Islet of Langerhans (tissue), 1 donor: ENCODE measurements at regions not wholly inside any gene's neighbourhood (a gene's known extent, or its start where the extent isn't known, plus 50 kb on each side); places are given as distances from the start of the nearest gene placed in this dataset.
A peak's percentile ranks its signal among the peaks of the same experiment; 100 is the strongest.

Experiments
- FAIRE-seq: peaks from one replicate; lab custom pipeline; 2011; peaks lifted over from hg19 to GRCh38; lab: Jason Lieb, UNC

DNA sequence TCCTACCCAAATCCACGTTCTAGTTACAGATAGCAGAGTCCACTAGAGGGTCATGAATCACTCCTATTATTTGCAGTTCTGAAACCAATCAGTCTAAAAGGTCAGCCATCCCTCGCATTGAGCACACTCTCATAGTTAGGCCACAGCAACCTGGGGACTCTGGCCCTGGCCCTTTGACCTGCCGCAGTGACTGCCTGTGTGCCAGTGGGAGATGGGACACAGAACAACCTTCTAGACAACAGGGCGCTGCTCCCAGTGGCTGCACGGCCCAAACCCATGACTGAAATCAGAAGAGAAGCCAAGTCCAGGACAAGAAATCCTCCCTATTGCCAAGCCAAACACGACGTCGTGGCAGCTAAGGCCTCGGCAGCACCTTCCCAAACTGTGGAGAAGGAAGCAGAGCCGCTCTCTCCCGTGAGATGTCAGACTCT lies 158.5 kb downstream of the HERPUD2 start:
- FAIRE-seq = no peak

DNA sequence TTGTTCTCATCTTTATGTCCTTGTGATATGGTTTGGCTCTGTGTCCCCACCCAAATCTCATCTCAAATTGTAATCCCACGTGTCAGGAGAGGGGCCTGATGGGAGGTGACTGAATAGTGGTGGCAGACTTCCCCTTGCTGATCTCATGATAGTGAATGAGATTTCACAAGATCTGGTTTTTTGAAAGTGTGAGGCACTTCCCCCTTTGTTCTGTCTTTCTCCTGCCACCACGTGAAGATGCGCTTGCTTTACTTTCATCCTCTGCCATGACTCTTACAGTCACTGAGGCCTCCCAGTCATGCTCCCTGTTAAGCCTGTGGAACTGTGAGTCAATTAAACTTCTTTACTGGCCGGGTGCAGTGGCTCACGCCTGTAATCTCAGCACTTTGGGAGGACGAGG lies 161.0 kb downstream of the HERPUD2 start:
- no peak for FAIRE-seq

DNA sequence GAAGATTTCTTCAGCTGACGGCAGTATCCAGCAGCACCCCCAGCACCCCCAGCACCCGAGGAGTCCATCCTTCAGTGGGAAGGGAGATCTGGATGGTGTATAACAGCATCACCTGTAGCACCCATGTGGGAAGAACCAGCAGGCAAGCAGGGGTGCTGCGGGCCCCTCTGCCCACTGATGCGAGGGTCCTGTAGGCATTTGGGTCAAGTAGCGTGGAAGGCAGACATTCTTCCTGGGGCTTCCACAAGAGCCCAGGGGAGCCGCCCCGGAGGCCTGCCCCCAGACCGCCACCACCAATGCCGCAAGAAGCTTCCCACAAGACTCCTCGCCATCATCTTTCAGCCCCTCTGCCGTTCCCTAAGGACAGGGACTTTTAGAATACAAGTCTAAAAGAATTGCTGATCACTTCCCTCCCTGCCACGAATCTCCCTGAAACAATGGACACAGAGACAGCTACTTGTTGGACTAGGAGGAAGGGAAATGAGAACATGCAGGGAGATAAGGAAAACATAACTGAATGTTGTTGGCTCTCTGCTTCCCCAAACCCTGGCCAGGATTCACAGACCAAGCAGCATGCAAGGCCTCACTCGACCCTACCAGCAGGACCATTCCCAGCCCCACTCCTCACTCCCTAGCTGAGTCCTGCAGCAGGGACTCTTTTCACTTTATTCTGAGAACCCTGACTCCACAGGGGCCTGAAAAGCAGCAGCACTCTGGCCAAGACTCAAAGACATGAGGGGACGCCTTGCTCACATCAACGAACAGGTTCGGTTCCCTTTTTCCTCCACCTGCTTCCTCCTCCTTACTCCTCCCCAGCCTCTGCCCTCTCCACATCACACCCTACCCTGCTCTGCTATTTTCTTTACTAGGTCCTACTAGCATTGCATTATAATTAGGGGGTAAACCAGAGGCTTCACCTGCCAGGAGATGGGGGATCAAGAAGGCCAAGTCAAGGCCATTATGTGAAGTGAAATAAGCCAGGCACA lies 164.5 kb downstream of the HERPUD2 start:
- no peak for FAIRE-seq

DNA sequence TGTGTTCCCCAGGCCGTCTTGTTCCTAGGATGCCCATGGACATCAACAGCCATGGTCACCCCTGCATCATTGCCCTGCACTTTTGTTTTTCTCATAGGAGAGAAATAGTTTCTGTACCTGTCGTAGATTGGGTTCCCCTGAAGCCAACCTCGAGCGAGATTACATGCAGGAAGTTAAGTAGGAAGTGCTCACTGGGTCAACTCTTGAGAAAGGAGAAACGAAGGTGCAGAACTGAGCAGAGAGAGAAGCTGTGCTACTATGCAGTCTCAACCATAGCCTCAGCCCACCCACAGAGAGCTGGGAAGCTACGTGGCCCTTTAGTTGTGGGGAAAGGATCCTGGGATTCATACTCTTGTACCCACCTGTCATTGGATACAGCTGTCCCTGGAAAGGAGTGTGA lies 165.2 kb downstream of the HERPUD2 start:
- FAIRE-seq = no peak

DNA sequence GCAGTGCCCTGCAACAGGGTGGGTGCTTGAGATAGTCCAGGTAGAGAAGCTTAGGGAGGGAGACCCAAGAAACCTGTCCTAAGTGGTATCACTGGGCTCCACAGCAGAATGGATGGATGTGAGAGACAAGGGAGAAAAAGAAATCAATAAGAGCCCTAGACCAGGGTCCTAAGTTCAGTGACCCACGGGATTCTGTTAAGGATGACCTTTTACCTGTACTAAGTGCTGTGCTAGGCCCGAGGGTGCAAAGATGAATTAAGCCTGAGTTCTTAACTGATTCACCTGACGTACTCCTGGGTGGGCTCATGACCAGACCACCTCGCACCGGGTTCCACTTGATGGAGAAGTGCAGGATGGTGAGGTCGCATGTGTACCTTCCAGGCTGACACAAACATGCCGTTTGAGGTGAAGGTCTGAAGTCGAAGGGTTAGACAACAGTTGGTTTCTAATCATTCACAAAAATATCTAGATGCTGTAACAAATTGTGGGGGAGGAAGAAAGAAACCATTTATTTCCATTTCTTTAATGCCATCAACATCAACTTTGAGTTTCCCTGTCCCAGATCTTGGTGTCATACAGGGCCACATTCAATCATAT lies 166.5 kb downstream of the HERPUD2 start:
- no peak for FAIRE-seq

DNA sequence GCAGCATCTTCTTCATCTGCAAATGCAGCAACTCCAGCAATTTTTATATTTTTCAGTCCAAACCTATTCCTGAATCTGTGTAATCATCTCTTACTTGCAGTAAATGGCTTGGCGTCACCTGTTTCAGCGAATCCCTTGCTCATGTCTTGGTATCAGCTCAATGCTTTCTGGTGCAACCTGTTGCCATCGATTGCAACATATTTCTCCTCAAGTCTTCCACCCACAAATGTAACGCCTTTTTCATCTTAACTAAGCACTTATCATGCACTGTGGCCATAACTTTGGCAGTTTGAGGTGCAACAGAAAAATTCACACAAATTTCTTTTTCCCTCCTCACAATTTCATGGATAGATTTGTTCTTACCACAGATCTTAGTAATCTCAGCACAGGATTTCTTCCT lies 168.3 kb downstream of the HERPUD2 start:
- no peak for FAIRE-seq

DNA sequence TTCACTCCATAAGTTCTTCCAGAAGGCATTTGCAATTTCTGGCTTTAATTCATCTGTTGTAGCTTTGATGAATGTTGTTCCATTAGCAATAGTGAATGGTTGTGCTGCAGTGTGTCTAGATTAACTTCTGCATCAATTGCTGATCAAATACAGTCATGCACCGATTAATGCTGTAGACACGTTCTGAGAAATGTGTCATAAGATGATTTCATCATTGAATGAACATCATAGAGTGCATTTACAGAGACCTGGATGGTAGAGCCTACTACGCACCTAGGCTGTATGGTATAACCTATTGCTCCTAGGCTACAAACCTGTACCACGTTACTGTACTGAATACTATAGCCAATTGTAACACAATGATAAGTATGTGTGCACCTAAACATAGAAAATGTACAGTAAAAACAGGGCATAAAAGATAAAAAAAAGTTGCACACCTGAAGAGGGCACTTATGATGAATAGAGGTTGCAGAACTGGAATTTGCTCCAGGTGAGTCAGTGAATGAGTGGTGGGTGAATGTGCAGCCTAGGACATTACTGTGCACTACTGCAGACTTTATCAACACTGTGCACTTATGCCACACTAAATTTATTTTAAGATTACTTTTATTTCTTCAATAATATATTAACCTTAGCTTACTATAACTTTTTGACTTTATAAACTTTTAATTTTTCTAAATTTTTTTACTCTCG lies 170.7 kb downstream of the HERPUD2 start:
- no peak for FAIRE-seq

DNA sequence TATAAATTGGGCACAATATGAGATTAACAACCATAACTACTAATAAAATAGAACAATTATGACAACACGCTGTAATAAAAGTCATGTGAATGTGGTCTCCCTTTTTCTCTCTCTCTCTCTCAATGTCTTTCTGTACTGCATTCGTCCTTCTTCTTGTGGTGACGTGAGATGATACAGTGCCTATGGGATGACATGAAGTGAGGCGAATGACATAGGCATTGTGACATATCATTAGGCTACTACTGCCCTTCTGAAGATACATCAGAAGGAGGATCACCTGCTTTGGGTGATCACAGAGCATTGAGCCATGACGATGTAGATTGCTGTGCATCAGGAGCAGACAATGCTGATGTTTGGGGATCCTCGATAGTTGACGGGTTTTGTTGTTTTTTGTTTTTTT lies 171.6 kb downstream of the HERPUD2 start:
- no peak for FAIRE-seq

DNA sequence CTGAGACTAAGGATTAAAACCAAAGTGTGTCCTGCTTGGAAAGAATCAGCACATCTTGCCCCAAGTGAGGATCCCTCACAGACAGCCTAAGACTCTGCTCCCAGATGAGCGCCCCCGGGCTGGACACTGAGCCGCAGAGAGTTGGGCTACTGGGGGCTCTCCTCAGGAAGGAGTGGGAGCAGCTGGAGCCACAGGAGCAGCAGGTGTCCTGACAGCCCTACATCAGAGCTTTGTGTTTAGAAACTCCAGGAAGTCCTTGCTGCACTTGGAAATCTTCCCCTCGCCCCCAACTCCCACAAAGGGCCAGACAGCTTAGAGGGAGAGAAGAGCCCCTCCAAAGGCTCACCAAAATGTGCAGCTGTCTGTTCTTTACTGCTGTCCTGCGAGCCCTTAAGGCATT lies 172.2 kb downstream of the HERPUD2 start:
- no peak for FAIRE-seq

DNA sequence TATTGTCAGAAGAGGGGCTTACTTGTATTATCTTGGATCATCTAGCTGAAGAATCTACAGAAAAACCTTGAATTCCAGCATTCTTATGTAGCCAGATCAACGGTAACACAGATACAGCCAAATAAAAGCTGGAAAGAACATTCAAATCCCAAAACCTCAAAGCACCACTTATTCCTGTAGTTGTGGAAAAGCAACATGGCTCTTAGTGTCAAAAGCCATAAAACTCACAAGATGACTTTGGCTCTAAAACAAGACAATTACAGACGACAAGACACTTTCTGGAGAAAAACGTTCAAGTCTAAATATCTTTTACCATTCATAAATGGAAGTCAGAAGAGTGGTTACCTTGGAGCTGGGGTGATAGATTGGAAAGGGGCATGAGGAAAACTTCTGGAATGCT lies 173.0 kb downstream of the HERPUD2 start:
- no peak for FAIRE-seq

DNA sequence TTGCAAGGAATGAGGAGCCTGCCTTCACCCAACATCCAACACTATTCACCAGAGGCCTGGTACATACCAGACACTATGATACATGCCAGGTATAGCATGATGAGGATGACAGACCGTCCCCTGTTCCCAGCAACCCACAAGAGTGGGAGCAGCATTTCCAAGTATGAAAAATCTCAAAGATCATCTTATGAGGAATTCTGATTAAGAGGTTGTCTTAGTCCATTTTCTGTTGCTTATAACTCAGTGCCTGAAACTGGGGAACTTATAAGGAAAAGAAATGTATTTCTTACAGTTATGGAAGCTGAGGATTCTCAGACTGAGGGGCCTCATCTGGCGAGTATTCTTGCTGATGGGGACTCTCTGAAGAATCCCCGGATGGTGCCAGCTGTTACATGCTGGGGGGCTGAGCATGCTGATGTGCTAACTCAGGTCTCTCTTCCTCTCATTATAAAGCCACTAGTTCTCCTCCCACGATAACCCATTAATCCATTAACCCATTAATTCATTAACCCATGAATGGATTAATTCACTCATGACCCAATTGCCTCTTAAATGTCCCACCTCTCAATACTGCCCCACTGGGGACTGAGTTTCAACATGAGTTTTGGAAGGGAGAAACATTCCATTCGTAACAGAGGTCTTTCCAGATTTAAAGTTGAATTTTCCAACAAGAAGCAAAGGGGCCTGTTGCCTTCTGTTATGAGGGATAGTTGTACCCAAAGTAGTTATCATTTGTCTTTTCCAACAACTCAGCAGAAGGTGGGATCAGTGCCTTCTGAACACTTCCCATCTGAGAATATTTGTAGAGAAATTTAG lies 173.9 kb downstream of the HERPUD2 start:
- FAIRE-seq = no peak

DNA sequence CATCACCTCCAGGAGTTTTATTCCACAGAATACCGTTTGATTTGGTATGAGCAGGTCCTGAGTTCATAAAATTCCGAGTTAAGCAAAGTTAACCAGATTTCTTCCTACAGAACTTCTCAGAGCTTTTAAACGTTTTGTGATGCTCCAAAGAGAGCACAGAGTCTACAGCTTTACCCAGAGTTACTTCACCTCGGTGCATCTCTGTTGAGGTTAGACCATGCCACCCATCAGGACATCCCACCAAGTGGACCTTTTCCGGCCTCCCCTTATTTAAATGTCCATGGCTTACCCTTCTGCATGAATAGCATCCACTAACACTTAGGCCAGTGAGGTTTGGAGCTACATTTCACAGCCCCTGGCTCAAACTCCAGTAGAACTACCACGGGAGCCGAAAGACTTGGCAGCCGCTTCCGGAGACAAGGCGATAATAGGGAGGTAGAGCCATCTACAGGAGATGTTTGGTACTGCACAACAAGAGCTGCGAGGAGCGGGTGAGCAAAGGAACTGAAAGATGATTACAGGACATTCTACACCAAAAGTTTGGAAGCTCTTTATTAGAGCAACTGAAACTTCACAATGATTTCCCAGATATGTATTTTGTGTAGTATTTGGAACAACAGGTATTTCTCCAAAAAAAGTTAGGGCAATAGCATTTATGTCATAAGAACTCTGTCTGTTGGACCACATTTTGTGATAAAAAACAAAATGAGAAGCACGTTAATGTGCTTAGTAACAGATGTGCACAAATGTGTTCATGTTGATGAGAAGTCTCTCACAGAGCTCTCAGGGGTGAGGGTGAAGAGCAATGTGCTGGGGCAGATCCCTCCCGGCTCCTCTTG lies 174.7 kb downstream of the HERPUD2 start:
- FAIRE-seq = peak; percentile 71

DNA sequence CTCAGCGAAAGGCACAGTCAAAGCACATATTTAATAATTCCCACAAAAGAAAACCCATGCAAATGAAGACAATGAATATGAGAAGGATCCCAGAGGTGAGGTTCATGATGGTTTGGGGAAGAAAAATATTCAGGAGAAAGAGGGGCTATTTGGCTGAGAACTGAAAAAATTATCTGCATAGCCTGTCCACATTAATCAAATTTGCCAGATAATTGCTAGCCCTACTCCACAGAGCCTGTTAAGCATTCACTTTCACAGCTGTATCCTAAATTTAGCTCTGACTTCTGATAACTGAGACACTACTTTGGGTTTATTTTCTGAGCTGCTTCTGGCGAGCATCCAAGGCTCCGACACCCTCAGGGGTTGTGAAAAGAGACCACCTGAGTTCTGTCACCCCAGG lies 176.2 kb downstream of the HERPUD2 start:
- FAIRE-seq = no peak

DNA sequence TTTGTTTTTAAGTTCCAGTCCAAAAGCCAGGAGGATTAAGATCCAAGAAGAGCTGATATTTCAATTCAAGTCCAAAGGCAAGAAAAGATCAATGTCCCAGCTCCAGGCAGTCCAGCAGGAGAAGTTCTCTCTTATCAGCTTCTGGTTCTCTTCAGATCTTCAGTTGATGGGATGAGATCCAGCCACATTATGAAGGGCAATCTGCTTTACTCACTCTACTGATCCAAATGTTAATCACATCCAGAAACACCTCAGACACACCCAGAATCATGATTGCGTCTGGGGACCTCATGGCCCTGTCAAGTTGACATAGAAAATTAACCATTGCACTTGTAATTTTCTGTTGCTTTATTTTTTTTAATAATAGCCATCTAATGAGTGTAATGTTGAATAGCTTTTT lies 178.4 kb downstream of the HERPUD2 start:
- no peak for FAIRE-seq

DNA sequence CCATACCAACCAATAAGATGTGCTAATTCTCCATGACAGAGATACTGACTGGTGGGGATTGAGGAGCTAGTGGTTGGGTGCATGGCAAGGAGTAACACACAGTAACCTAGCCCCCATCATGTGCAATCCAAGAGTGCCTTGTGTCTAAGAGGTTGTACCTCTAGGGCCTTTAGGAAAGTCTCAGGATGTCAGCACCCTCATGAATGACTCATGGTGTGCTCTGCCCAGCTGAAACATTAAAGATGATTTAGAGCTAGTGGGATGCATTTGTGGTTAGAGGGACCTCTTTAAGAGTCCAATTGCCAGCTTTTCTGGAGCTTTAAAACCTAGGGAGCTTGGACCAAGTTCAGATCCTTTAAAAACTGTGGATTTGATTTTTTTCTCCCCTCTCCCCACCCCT lies 181.1 kb downstream of the HERPUD2 start:
- no peak for FAIRE-seq

DNA sequence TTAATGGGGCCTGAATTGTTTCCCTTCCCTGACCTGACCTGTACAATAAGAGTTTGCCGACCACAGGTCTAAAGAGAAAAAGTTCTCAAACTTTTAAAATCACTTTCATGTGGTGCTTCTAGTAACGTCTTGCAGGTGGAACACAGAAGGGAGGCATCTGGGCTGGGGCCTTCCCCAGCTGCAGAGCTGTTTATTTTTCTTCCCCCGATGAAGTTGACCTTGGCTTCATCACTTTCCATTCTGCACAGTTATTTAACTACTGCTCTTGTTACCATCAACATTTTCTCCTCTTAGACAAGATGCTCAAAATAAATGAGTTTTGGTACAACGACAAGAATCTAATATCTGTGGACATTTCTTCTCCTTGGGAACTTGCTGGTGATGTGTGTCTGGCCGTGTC lies 181.7 kb downstream of the HERPUD2 start:
- FAIRE-seq = no peak

DNA sequence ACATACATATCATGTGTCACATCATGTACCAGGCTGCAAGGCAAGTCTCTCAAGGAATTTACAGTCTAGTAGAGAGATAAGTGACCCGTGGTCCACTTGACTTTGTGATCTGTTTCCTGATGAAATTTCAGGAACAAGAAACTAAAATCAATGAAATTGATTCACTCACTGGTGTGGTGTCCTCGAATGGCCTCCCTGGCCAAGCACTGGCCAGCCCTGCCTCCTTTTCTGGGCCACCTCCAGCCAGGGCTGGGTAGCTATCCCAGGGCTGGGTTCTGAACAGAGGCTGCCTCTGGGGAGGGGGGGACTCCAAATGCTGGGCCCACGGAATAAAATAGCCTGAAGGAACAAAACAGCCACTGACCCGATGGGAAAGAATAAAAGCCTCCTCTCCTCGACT lies 182.2 kb downstream of the HERPUD2 start:
- no peak for FAIRE-seq

DNA sequence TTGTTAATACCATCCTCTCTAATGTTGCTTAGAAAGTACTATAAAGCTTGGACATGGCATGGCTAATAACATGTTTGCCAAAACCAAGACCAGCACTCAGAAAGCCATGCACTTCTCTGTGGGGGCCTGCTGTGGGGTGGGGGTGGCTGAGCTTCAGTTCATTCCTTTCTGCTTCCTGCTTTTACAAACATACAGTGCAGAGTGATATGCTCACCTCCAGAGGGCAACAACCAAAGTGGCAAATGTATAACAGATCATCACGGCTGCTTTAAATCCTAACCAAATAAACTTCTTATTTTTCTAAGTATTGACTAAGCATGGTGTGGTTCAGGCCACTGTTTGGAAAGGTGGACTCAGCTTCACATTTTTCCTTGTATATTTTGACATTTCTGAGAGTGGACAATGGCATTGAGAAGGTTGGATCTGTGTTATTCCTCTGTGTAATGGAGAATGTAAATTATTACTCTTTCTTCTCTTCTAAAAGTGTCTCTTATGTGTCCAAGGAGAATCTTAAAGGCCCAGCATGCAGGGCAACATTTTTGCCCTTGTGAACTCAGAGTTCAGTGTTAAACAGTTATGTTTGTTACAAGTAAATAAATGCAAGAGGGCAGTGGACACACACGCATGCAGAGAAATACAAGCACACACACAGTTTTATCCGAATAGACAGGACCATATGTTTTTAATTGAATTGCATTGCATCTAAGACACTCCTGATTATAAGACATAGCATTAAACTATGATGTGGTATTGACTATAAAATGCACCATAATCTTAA lies 186.1 kb downstream of the HERPUD2 start:
- no peak for FAIRE-seq

DNA sequence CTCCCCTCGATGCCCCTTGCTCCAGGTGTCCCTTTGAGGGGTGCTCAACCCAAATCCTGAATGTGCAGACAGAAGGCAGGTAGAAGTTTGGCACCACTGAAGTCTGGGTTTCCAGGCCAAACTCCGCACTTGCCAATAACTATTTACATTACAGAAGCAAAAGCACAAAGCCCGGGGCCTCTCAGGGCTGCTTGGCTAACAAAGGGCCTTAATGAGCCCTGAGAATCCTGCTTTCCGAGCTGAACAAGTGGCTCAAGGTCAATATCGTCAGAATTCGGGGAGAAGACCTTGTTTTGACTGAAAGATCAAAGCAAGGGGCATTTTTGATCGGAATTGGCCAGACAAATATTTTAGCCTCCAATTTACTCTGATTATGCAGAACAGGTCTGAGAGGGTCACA lies 189.9 kb downstream of the HERPUD2 start:
- no peak for FAIRE-seq

DNA sequence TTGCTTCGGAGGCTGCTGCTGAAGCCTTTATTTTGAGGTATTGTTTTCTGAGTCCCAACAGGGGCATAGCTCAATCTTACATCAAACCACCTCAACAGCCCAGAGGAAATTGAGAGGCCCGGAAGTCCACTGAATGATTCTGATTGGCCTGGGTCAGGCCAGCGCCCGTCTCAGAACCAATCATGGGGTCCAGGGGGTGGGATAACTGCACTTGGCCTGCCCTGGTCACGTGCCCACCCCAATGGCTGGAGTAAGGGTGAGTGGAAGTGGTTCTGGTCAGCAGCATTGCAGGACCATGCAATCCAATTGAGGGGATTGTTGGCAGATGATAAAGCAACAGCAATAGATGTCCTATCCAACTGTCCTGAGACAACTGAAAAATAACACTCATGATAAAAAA lies 190.6 kb downstream of the HERPUD2 start:
- FAIRE-seq = no peak

DNA sequence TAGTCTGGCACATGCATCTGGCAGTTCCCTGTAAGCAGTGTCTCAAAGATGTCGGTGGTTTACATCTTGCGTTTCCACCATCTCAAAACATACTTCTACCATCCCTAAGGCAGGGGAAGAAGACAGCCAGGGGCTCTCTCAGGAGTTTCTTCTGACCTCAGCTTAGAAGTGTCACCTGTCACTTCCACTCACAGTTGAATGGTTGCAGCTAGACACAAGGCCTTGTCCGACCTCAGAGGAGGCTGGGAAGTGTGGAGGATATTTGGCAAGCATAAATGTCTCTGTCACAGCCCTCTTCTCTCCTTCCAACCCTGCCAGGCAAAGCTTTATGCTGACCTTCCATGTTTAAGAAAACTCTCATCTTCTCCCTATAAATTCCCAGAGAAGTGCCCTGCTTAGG lies 193.3 kb downstream of the HERPUD2 start:
- FAIRE-seq = no peak
